ENCODE measurements at regions not wholly inside any gene's neighbourhood (a gene's known extent, or its start where the extent isn't known, plus 50 kb on each side); places are given as distances from the start of the nearest gene placed in this dataset.

- Histone ChIP-seq H3F3A (ENCODE audit: insufficient read depth) (no peaks in the 10 kb centered on the region), H3K9me3 (ENCODE audit: insufficient read depth, low read length) (no peaks in the 10 kb centered on the region), H2AFZ (ENCODE audit: low read depth, low read length, severe bottlenecking) (no peak overlapping the region), H3K4me3 (ENCODE audit: insufficient read depth, low read length, poor library complexity, severe bottlenecking) (no peak overlapping the region), H3K9ac (ENCODE audit: low read length) (no peak overlapping the region), H4K20me1 (ENCODE audit: low read depth, low read length) (no peaks in the 10 kb centered on the region), H3K79me2 (ENCODE audit: insufficient read depth, low read length) (no peaks in the 10 kb centered on the region), H3K4me2 (ENCODE audit: low read depth, low read length, poor library complexity, severe bottlenecking) (no peak overlapping the region), H3K27ac (ENCODE audit: low read depth, low read length) (no peak overlapping the region), H3K9me2 (replicated peaks; ENCODE audit: insufficient read depth, low read length) (no peaks in the 10 kb centered on the region), H3K27me3 (ENCODE audit: low read length) (no peaks in the 10 kb centered on the region), H3K36me3 (ENCODE audit: low read length) (no peaks in the 10 kb centered on the region)
- TF ChIP-seq EZH2phosphoT487 (conservative IDR thresholded peaks at IDR 0.05; ENCODE audit: low read length) (no peak), CTCF (IDR thresholded peaks at IDR 0.05; ENCODE audit: insufficient read depth, low read length, poor library complexity, severe bottlenecking) (no peak)
Measured at GRCh38 chr18:43592269-43592668, 315.0 kb upstream of the SYT4 start.

- no peaks in the 10 kb centered on the region for H3K9me3 ChIP-seq (ENCODE audit: insufficient read depth, low read length)
- H3K4me3 ChIP-seq (ENCODE audit: insufficient read depth, low read length, poor library complexity, severe bottlenecking), result no peak overlapping the region
- H3K4me2 ChIP-seq (ENCODE audit: low read depth, low read length, poor library complexity, severe bottlenecking), result no peak overlapping the region
- no peaks in the 10 kb centered on the region for H3K36me3 ChIP-seq (ENCODE audit: low read length)
- H3K79me2 ChIP-seq (ENCODE audit: insufficient read depth, low read length), result no peaks in the 10 kb centered on the region
- H2AFZ ChIP-seq (ENCODE audit: low read depth, low read length, severe bottlenecking), result no peak overlapping the region
- no peak overlapping the region for H3K27ac ChIP-seq (ENCODE audit: low read depth, low read length)
- H4K20me1 ChIP-seq (ENCODE audit: low read depth, low read length), result no peaks in the 10 kb centered on the region
- H3K27me3 ChIP-seq (ENCODE audit: low read length), result no peaks in the 10 kb centered on the region
- TF ChIP-seq EZH2phosphoT487 (conservative IDR thresholded peaks at IDR 0.05; ENCODE audit: low read length) (no peak), CTCF (IDR thresholded peaks at IDR 0.05; ENCODE audit: insufficient read depth, low read length, poor library complexity, severe bottlenecking) (peak; percentile 65)
- H3K9me2 ChIP-seq (replicated peaks; ENCODE audit: insufficient read depth, low read length), result no peaks in the 10 kb centered on the region
- no peaks in the 10 kb centered on the region for H3F3A ChIP-seq (ENCODE audit: insufficient read depth)
- no peak overlapping the region for H3K9ac ChIP-seq (ENCODE audit: low read length)
Measured at GRCh38 chr18:43596105-43596712, 318.9 kb upstream of the SYT4 start.

- Histone ChIP-seq H3K79me2 (ENCODE audit: insufficient read depth, low read length) (no peaks in the 10 kb centered on the region), H3K27me3 (ENCODE audit: low read length) (no peaks in the 10 kb centered on the region), H3K27ac (ENCODE audit: low read depth, low read length) (no peak overlapping the region), H3K9ac (ENCODE audit: low read length) (no peak overlapping the region), H2AFZ (ENCODE audit: low read depth, low read length, severe bottlenecking) (no peak overlapping the region), H3K4me3 (ENCODE audit: insufficient read depth, low read length, poor library complexity, severe bottlenecking) (no peak overlapping the region), H3K9me3 (ENCODE audit: insufficient read depth, low read length) (peaks cover 12% of the 10 kb centered on the region; the same call in 1 of the 2 replicates), H4K20me1 (ENCODE audit: low read depth, low read length) (no peaks in the 10 kb centered on the region), H3K36me3 (ENCODE audit: low read length) (no peaks in the 10 kb centered on the region), H3K9me2 (replicated peaks; ENCODE audit: insufficient read depth, low read length) (no peaks in the 10 kb centered on the region), H3K4me2 (ENCODE audit: low read depth, low read length, poor library complexity, severe bottlenecking) (no peak overlapping the region), H3F3A (ENCODE audit: insufficient read depth) (no peaks in the 10 kb centered on the region)
- TF ChIP-seq CTCF (IDR thresholded peaks at IDR 0.05; ENCODE audit: insufficient read depth, low read length, poor library complexity, severe bottlenecking) (no peak), EZH2phosphoT487 (conservative IDR thresholded peaks at IDR 0.05; ENCODE audit: low read length) (no peak)
Measured at GRCh38 chr18:43601432-43601831, 324.1 kb upstream of the SYT4 start.

Data from SU-DHL-6 (cell line).